GM21825 (cell line): ENCODE measurements at regions not wholly inside any gene's neighbourhood (a gene's known extent, or its start where the extent isn't known, plus 50 kb on each side); places are given as distances from the start of the nearest gene placed in this dataset.
"Not testable (repeated sequence)": the region's sequence is repeated elsewhere in the genome, so short reads cannot be mapped to it uniquely, and the experiment has no call there.

Source experiments
- ATAC-seq: cut with Tn5 transposase; IDR thresholded peaks from one replicate; pipeline ENCODE4 v1.9.1; 2021; ENCODE audit warnings: mild to moderate bottlenecking, moderate library complexity; ENCODE audit not compliant: unreplicated experiment

DNA sequence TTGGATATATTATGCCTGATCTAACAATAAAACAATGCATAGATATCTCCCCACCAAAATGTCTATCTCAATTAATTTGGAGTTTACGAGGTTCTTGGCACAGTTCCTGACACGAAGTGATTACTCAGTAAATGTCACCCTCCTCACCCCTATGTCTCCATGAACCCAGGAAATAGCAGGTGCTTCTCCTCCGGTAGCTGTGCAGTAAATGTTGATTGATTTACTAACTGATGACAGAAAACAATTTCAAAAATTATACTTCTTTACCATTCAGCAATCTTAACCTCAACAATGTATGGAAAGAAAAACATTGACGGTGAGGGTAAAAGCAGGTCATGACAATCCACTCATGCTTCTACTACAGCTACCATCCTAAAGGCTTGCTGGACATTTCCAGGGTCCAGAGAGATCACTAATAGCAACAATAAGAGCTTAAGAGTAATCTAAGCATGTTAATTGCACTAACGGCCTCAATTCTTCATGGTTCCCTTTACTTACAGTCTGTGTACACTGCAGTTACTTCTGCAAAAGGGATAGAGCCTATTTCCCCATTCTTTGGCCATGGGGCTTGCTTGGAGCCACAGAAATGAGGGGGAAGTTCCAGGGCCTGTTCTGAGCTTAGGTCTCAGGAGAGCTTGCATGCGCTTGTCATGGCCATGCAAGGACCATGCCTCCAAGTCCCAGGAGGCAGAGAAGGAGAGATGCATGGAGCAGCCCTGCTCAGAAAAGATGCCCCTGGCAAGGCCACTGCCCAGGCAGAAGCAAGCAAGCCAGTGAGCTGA lies 222.6 kb downstream of the ATP6V0E2 start:
- ATAC-seq: not testable (repeated sequence)

DNA sequence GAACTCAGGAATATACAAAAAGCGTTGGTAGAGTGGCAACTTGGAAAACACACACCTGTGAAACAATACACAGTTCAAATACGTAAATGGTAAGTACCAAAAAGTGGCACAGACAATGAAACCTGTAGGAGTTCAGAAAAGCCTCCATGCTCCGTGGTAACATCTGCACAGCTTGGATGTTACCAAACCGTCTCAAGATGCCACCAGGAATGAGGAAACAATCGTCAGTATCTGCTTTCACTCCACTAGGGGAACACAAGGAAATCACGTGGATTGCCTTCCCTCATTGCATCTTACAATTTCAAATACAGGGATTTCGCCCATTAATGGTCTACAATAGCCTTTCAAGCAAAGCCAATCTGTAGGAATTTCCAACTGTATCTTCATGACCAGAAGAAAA lies 224.6 kb upstream of the LRRC61 start:
- not testable (repeated sequence) for ATAC-seq

DNA sequence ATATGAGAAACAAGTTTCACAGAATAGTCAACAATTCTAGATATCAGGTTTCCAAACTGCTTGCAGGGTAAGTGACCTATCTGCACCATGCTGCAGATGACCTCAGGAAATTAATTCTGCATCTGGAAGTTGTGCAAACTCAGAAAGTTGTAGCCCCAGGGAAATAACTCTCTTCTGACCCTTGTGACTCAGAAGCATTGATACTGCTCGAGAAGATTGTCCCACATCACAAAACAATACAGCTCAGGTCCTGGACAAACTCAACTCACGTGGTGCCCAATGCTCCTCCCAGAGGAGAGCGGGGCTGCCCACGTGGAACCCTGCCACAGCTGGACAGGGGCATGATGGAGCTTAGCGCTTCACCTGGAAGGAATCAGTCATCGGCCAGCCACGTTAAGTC lies 221.9 kb upstream of the LRRC61 start:
- not testable (repeated sequence) for ATAC-seq

DNA sequence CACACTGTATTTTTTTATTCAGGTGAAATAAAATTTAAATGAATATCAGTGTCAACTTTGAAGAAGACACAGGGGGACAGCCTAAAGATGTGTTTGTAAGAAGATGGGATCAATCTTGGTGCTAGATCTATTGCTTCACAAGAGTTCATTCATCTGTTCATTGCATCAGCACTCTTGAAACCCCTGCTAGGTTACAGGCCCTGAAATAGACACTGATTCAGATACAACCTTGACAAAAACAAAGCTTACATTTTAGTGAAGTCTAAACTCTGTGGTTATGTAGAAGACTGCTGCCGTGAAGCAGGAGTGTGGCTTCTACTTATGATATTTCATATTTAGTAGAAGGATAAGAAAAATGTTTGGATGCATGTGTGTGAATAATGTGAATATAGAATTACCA lies 215.9 kb upstream of the LRRC61 start:
- ATAC-seq: not testable (repeated sequence)

DNA sequence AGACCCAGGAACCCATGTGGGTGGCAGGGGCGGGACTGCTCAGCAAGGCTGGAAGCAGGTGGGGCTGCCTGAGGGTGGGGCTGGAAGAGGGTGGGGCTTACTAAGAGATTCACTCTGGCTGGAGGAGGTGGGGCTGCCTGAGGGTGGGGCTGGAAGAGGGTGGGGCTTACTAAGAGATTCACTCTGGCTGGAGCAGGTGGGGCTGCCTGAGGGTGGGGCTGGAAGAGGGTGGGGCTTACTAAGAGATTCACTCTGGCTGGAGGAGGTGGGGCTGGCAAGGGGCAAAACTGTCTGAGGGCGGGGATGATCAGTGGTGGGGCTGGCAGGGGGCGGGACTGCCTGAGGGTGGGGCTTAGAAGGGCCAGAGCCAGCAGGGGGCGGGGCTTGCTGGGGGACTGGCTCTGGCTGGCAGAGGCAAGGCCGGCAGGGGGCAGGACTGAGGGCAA lies 212.8 kb upstream of the LRRC61 start:
- not testable (repeated sequence) for ATAC-seq

DNA sequence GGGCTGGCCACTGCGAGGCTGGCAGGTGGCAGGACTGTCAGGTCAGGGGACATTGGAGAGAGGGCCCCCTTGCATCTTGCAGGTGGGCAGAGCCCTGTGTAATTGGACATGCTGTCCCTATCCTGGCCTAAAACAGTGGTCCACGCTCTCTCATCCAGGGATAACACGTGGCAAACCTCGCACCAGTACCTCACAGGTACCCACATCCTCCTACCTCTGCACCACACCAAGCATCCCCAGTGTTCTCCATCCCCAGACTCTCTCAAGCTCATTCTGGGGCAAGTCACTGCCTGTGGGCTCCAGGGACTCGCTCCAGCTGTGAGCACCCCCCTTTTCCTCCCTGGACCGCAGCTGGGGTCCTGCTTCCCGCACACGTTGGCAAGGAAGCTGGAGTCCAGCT lies 212.3 kb upstream of the LRRC61 start:
- ATAC-seq: not testable (repeated sequence)

DNA sequence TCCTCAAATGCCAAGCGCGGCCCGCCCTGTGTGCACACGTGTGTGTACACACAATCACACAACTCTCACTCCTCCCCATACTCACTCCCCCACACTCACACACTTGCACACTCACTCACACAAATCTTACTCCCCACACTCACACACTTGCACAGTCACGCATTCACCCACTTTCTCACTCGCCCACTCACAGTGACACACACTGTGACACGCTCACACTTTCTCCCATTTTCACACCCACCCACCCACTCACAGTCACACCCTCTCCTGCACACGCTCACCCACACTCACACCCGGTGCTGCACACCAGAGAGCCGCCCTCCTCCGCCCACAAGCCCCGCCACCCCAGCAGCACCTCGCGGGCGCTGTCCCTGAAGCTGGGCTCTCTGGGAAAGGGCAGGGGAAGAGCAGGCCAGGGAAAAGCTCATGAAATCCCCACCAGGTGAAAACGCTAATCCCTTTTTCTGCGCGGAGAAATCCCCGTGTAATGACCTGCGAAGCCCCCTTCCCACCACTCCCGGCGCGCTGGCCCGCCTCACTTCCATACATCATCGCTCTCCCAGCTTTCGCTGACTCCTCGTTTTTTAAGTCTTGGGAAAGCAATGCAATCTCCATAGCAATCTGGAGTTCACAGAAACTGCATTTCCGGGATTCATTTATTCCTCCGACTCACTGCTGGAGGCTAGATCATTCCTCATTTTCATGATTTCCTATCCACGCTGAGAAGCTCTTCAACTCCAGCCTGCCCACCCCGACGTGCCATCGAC lies 211.6 kb upstream of the LRRC61 start:
- ATAC-seq: not testable (repeated sequence)

DNA sequence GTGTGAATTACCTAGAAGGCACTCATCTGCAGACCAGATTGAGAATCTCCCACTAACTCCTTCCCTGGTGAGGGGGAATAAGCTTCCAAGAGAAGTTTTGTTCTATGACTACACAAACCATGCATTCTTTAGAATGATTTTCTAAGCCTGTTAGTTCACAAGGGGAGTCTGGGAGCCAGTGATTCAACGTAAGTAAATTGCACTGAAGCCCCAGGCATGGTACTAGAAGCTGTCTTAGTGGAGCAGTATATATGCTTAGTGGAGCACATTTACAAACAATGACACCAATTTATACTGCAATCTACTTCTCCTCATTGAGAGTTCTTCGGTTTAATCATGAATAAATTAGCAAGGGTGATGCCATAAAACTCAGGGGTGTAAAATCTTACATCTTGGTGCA lies 209.9 kb upstream of the LRRC61 start:
- ATAC-seq: not testable (repeated sequence)

DNA sequence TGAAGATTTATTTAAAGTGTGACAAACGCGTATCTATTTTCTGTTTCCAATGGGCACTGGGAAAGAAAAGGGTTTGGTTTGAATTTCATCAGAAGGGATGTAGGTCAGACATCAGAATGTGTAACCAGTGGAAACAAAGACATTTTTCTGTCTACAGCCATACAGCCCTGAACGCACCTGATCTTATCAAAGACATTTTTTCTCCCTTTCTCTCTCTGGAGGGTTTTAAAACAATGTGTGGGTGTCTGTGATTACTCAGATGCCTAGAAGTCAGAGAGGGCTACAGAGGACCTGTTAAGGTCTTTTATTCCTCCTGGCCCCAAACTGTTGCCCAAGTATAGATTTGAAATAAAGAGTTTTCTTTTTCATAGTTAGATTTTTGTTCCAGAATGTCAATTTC lies 208.6 kb upstream of the LRRC61 start:
- not testable (repeated sequence) for ATAC-seq

DNA sequence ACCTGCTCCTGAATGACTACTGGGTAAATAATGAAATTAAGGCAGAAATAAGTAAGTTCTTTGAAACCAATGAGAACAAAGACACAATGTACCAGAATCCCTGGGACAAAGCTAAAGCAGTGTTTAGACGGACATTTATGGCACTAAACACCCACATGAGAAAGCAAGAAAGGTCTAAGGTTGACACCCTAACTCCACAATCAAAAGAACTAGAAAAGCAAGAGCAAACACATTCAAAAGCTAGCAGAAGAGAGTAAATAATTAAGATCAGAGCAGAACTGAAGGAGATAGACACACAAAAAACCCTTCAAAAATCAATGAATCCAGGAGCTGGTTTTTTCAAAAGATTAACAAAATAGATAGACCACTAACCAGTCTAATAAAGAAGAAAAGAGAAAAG lies 203.2 kb upstream of the LRRC61 start:
- ATAC-seq: not testable (repeated sequence)

DNA sequence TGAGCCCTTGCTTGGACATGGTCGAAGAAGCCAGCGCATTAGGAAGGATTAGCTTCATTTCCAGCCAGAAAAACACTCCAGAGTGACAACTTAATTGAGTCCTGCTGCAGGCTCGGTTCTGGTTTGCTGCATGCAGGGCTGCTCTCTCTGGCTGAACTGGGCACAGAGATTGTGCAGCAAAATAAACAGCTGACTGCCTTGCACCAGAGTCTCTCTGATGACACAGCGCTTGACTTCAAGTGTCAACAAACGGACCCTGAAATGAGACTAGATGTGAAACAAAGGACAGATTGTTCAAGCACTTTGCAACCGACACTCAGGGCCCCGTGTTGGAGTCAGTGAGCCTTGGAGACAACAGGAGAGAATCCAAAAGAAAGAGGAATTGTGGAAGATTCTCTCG lies 197.3 kb upstream of the LRRC61 start:
- ATAC-seq: not testable (repeated sequence)

DNA sequence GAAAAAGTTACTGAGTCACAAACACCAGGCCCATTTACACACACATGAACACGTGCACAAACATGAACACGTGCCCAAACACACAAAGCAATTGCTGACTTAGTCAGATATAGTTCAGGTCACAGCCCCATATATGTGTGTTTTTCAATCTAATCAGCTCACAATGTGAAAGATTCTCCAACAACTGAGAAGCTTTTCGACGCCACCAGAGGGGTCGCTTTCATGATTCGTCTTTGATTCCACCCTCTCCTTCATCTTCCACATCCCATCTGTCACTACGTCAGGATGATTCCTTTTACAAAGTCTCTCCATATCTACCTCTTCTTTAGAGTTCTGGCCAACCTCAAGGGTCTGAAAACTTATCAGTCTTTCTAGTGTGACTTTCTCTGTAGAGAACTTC lies 188.7 kb upstream of the LRRC61 start:
- ATAC-seq: not testable (repeated sequence)

DNA sequence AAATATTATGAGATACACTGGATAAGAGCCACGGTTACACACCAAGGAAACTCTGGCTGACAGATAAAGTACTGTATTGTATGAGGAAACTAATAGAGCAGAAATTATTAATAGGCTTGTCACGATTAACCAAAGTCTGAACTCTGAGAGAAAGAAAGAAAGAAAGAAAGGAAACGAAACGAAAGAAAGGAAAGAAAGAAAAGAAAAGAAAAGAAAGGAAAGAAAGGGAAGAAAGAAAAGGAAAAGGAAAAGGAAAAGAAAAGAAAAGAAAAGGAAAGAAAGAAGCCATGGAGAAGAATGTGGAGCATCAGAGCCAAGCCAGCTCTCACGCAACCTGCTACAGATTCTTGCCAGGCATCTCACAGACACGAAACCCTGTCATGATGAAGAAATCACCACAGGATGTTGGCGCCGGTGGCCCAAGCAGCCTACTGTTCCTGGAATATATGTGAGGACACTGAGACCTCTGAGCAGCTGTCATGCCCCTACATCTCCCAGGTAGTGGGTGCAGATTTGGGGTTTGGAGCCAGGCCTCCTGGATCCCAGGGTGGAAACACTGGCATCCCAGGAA lies 187.4 kb upstream of the LRRC61 start:
- not testable (repeated sequence) for ATAC-seq

DNA sequence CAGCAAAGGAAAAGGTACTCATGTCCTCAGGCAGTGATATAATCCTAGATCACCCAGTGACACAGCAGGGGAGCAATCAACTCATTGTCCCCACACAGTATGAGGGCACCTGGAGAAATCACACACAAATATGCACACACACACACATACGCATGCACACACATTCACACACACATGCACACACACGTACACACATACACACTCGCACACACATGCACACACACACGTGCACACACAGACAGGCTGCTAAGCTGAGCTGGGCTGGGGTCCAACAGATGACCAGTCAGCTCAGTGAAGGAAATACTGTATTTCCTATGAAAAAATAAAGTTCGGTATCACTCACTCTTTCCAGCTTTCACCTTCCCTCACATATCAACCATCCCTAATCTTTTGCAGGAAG lies 183.3 kb upstream of the LRRC61 start:
- ATAC-seq: not testable (repeated sequence)

DNA sequence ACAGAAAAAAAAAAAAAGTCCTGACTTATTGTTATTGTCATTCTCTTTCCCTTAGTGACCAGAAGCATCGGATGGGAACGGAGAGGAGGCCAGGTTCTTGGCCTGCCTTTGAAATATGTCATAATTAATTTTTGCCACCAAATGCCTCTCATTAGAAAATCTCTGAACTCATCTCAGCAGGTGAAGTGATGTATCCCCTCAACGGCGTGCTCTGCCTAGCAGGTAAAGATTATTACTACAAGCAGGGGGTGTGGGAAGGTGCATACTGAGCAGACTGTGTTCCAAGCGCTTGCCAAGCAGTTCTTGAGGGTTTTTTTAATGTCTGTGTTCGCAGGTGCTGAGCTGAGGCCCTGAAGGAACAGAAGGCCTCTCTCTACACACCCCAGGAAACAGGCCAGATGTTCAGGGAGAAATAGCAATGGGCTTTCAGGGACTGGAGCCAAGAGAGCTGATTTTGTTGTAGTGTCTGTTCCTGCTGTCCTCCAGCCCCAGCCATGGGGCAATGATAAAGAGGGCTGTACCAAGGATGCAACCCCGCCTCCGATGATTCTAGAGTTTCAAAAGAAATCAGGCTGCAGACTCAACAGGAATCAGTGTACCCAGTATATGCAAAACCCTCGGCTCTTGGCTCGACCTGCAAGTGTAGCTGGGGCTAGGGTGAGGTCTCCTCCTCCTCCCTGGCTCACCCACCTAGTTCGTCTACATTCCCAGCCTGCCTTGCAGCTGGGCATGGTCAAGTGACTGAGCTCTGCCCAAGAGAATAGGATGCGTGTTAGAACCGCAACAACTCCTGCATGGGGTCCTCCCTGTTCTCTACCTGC lies 181.4 kb upstream of the LRRC61 start:
- ATAC-seq: not testable (repeated sequence)

DNA sequence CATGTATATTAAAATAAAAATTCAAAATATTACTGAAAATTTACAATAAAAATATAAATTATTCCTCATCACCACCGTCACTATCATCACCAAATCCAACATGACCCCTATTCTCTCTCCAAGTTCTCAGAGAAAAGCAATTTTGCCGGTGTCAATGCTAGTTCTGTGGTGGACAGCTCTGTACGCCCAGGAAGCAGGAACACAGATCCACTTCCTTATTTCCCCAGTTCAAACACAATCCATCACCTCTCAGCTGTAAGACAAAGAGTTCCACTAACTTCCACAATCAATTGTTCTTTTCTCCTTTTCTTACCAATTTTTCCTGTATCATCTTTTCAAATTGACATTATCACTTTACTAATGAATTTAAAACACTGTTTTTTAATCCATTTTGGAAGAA lies 177.0 kb upstream of the LRRC61 start:
- not testable (repeated sequence) for ATAC-seq

DNA sequence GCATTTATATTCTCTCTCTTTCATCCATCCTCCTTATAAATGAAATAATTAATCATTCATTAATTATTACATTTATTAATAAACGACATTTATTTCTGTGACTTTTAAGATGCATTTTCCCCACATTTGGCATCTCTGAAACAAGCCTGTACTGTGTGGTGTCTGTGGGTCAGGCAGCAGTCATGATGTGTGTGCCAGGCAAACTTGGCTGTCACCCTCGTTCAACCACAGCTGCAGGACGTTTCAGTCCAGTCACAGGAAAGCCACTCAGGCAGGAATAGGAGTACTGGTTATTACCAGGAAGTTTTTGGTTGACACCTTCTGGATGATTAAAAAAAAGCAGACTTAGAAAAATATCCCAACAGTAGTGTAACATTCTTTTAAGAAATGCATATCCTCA lies 175.6 kb upstream of the LRRC61 start:
- not testable (repeated sequence) for ATAC-seq

DNA sequence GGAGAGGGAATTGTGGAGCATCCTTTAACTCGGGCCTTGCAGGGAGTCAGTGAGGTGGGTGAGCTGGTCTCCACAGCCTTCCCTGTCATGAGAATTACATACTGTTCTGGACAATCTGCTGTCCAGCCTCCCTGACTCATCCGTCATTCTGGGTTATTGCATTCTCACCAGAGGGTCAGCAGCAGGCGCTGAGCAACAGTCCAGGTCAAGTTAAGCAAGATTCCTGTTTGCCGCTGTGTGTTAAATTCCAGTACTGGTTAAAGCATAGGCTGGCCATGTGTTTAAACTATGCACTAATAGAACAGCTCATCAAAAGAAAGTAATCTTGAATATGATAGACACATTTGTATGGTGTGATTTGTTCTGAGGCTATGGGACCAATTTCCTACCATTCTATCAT lies 167.1 kb upstream of the LRRC61 start:
- not testable (repeated sequence) for ATAC-seq

DNA sequence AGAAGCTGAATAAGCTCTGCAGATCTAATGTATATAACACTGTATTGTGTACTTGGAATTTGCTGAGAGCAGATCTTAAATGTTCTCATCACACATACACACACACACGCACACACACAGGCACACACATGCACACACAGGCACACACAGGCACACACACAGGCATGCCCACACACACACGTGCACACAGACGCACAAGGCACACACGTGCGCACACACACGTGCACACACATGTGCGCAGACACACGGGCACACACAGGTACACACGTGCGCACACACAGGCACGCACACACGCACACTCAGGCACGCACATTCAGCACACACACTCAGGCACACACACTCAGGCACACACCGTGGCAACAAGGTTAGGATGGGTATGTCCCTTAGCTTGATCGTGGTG lies 164.5 kb upstream of the LRRC61 start:
- ATAC-seq: not testable (repeated sequence)

DNA sequence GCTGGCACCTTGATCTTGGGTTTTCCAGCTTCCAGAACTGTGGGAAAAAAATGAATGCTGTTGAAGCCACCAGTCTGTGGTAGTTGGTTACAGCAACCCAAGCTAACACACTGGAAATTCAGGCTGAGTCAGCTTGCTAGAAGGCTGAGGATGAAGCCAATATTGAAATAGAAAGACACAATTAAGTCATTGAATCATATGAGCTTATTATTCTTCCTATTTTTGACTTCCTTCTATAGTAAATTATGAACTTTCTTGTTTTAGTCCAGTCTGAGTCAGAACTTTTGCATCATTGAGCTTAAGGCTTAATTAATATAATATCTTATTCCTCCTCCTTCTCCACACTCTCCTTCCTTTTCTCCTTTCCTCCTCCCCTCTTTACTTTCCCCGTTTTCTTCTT lies 153.6 kb upstream of the LRRC61 start:
- ATAC-seq: not testable (repeated sequence)
